ENCODE measurements at regions not wholly inside any gene's neighbourhood (a gene's known extent, or its start where the extent isn't known, plus 50 kb on each side); places are given as distances from the start of the nearest gene placed in this dataset.

GRCh38 chr6:113340371-113340770 lies 516.8 kb upstream of the MARCKS start:
- no peak for DNase-seq
- no peaks in the 10 kb centered on the region for H3K4me1 ChIP-seq (ENCODE audit: control insufficient read depth, insufficient read depth, low read depth, low read length)
- H2AFZ ChIP-seq (ENCODE audit: low read depth, low read length) = no peak overlapping the region
- no peaks in the 10 kb centered on the region for H3K36me3 ChIP-seq (ENCODE audit: control insufficient read depth in 1 of 2, insufficient read depth in 2 of 2, low read depth in 1 of 2, low read length in 2 of 2)
- no peak overlapping the region for H2AK5ac ChIP-seq (ENCODE audit: low read length, severe bottlenecking)
- H3K9ac ChIP-seq (ENCODE audit: low read length) = no peak overlapping the region
- H3K4ac ChIP-seq (ENCODE audit: low read depth in 1 of 2, low read length in 2 of 2) = no peak overlapping the region
- no peaks in the 10 kb centered on the region for H3K9me3 ChIP-seq (ENCODE audit: control insufficient read depth, low read length)
- no peak overlapping the region for H4K91ac ChIP-seq (ENCODE audit: low read length)
- no peak overlapping the region for H2BK15ac ChIP-seq (ENCODE audit: low read depth, poor library complexity, severe bottlenecking)
- no peak overlapping the region for H3K4me2 ChIP-seq (ENCODE audit: low read length, poor library complexity, severe bottlenecking)
- no peak overlapping the region for H2BK12ac ChIP-seq (ENCODE audit: low read length in 2 of 2)
- no peaks in the 10 kb centered on the region for H3K27me3 ChIP-seq (ENCODE audit: control insufficient read depth in 1 of 2, insufficient read depth in 1 of 2, low read length in 2 of 2)
- H2BK5ac ChIP-seq (ENCODE audit: low read depth, low read length, poor library complexity, severe bottlenecking) = no peak overlapping the region
- WGBS = 93% methylated on average over 4 of the region's 4 CpGs
- no peak overlapping the region for H3K14ac ChIP-seq (ENCODE audit: low read length in 2 of 2)
- no peak overlapping the region for H2BK120ac ChIP-seq (ENCODE audit: low read depth, low read length)
- H3K23ac ChIP-seq (ENCODE audit: low read length in 2 of 2) = no peak overlapping the region
- H3K79me1 ChIP-seq (replicated peaks; ENCODE audit: low read length, poor library complexity, severe bottlenecking) = no peaks in the 10 kb centered on the region
- no peak overlapping the region for H3K4me3 ChIP-seq (ENCODE audit: insufficient read depth in 1 of 2, low read depth in 1 of 2, low read length in 2 of 2)
- H4K8ac ChIP-seq (ENCODE audit: low read length) = no peak overlapping the region
- no peak overlapping the region for H3K27ac ChIP-seq (ENCODE audit: low read length, poor library complexity, severe bottlenecking)
- H3K18ac ChIP-seq (ENCODE audit: low read depth in 1 of 2, low read length in 2 of 2) = no peak overlapping the region

DNA sequence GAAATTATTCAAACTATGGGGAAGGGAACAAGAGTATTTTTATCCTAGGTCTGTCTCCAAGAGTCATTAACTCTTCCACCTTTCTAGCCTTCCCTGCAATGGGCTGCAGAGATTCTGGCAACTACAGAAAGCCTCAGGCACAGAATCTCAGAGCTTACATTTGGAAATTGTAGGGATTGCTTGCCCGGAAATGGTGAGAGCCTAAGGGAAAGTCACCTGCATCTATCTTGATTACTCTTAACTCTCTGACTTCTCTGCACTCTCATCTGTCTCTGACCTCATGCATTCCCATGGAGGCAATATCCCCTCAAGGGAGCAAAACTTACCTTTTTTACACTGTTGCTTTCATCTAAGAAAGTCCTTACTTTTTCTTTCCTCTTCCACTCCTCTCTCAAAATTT lies 513.2 kb upstream of the MARCKS start:
- Histone ChIP-seq H3K14ac (ENCODE audit: low read length in 2 of 2) (no peak overlapping the region), H3K23ac (ENCODE audit: low read length in 2 of 2) (no peak overlapping the region), H4K8ac (ENCODE audit: low read length) (no peak overlapping the region), H2BK12ac (ENCODE audit: low read length in 2 of 2) (no peak overlapping the region), H2AK5ac (ENCODE audit: low read length, severe bottlenecking) (no peak overlapping the region), H3K36me3 (ENCODE audit: control insufficient read depth in 1 of 2, insufficient read depth in 2 of 2, low read depth in 1 of 2, low read length in 2 of 2) (no peaks in the 10 kb centered on the region), H3K9me3 (ENCODE audit: control insufficient read depth, low read length) (no peaks in the 10 kb centered on the region), H2BK5ac (ENCODE audit: low read depth, low read length, poor library complexity, severe bottlenecking) (no peak overlapping the region), H3K4me1 (ENCODE audit: control insufficient read depth, insufficient read depth, low read depth, low read length) (no peaks in the 10 kb centered on the region), H3K27ac (ENCODE audit: low read length, poor library complexity, severe bottlenecking) (no peak overlapping the region), H3K27me3 (ENCODE audit: control insufficient read depth in 1 of 2, insufficient read depth in 1 of 2, low read length in 2 of 2) (no peaks in the 10 kb centered on the region), H3K18ac (ENCODE audit: low read depth in 1 of 2, low read length in 2 of 2) (no peak overlapping the region), H3K4ac (ENCODE audit: low read depth in 1 of 2, low read length in 2 of 2) (no peak overlapping the region), H3K4me3 (ENCODE audit: insufficient read depth in 1 of 2, low read depth in 1 of 2, low read length in 2 of 2) (no peak overlapping the region), H3K4me2 (ENCODE audit: low read length, poor library complexity, severe bottlenecking) (no peak overlapping the region), H3K79me1 (replicated peaks; ENCODE audit: low read length, poor library complexity, severe bottlenecking) (no peaks in the 10 kb centered on the region), H4K91ac (ENCODE audit: low read length) (no peak overlapping the region), H2AFZ (ENCODE audit: low read depth, low read length) (no peak overlapping the region), H3K9ac (ENCODE audit: low read length) (no peak overlapping the region), H2BK120ac (ENCODE audit: low read depth, low read length) (no peak overlapping the region), H2BK15ac (ENCODE audit: low read depth, poor library complexity, severe bottlenecking) (no peak overlapping the region)
- 100% methylated on average over 1 of the region's 1 CpG for WGBS
- no peak for DNase-seq

- no peaks in the 10 kb centered on the region for H3K9me3 ChIP-seq (ENCODE audit: control insufficient read depth, low read length)
- H2BK5ac ChIP-seq (ENCODE audit: low read depth, low read length, poor library complexity, severe bottlenecking) = no peak overlapping the region
- WGBS = 69% methylated on average over 2 of the region's 2 CpGs
- no peak overlapping the region for H4K91ac ChIP-seq (ENCODE audit: low read length)
- peak overlapping the region; percentile 27 for H4K8ac ChIP-seq (ENCODE audit: low read length)
- DNase-seq = no peak
- H3K4me1 ChIP-seq (ENCODE audit: control insufficient read depth, insufficient read depth, low read depth, low read length) = no peaks in the 10 kb centered on the region
- no peak overlapping the region for H2BK15ac ChIP-seq (ENCODE audit: low read depth, poor library complexity, severe bottlenecking)
- H3K27ac ChIP-seq (ENCODE audit: low read length, poor library complexity, severe bottlenecking) = no peak overlapping the region
- no peak overlapping the region for H2AFZ ChIP-seq (ENCODE audit: low read depth, low read length)
- H3K4ac ChIP-seq (ENCODE audit: low read depth in 1 of 2, low read length in 2 of 2) = no peak overlapping the region
- H3K27me3 ChIP-seq (ENCODE audit: control insufficient read depth in 1 of 2, insufficient read depth in 1 of 2, low read length in 2 of 2) = no peaks in the 10 kb centered on the region
- no peak overlapping the region for H3K4me3 ChIP-seq (ENCODE audit: insufficient read depth in 1 of 2, low read depth in 1 of 2, low read length in 2 of 2)
- H3K4me2 ChIP-seq (ENCODE audit: low read length, poor library complexity, severe bottlenecking) = no peak overlapping the region
- peak overlapping the region; percentile 11 to 28 for H3K18ac ChIP-seq (ENCODE audit: low read depth in 1 of 2, low read length in 2 of 2)
- H2AK5ac ChIP-seq (ENCODE audit: low read length, severe bottlenecking) = no peak overlapping the region
- H3K79me1 ChIP-seq (replicated peaks; ENCODE audit: low read length, poor library complexity, severe bottlenecking) = no peaks in the 10 kb centered on the region
- H2BK120ac ChIP-seq (ENCODE audit: low read depth, low read length) = no peak overlapping the region
- H3K9ac ChIP-seq (ENCODE audit: low read length) = no peak overlapping the region
- H2BK12ac ChIP-seq (ENCODE audit: low read length in 2 of 2) = no peak overlapping the region
- no peaks in the 10 kb centered on the region for H3K36me3 ChIP-seq (ENCODE audit: control insufficient read depth in 1 of 2, insufficient read depth in 2 of 2, low read depth in 1 of 2, low read length in 2 of 2)
- H3K14ac ChIP-seq (ENCODE audit: low read length in 2 of 2) = no peak overlapping the region
- no peak overlapping the region for H3K23ac ChIP-seq (ENCODE audit: low read length in 2 of 2)
Measured at GRCh38 chr6:113344969-113345368, 512.2 kb upstream of the MARCKS start.

- Histone ChIP-seq H2AFZ (ENCODE audit: low read depth, low read length) (no peak overlapping the region), H2BK5ac (ENCODE audit: low read depth, low read length, poor library complexity, severe bottlenecking) (no peak overlapping the region), H2BK12ac (ENCODE audit: low read length in 2 of 2) (no peak overlapping the region), H4K91ac (ENCODE audit: low read length) (no peak overlapping the region), H3K14ac (ENCODE audit: low read length in 2 of 2) (no peak overlapping the region), H3K18ac (ENCODE audit: low read depth in 1 of 2, low read length in 2 of 2) (no peak overlapping the region), H4K8ac (ENCODE audit: low read length) (no peak overlapping the region), H3K36me3 (ENCODE audit: control insufficient read depth in 1 of 2, insufficient read depth in 2 of 2, low read depth in 1 of 2, low read length in 2 of 2) (no peaks in the 10 kb centered on the region), H3K23ac (ENCODE audit: low read length in 2 of 2) (no peak overlapping the region), H3K4me3 (ENCODE audit: insufficient read depth in 1 of 2, low read depth in 1 of 2, low read length in 2 of 2) (no peak overlapping the region), H3K9ac (ENCODE audit: low read length) (no peak overlapping the region), H2AK5ac (ENCODE audit: low read length, severe bottlenecking) (no peak overlapping the region), H3K9me3 (ENCODE audit: control insufficient read depth, low read length) (no peaks in the 10 kb centered on the region), H2BK15ac (ENCODE audit: low read depth, poor library complexity, severe bottlenecking) (no peak overlapping the region), H3K4me2 (ENCODE audit: low read length, poor library complexity, severe bottlenecking) (no peak overlapping the region), H3K4me1 (ENCODE audit: control insufficient read depth, insufficient read depth, low read depth, low read length) (no peaks in the 10 kb centered on the region), H3K79me1 (replicated peaks; ENCODE audit: low read length, poor library complexity, severe bottlenecking) (no peaks in the 10 kb centered on the region), H3K27me3 (ENCODE audit: control insufficient read depth in 1 of 2, insufficient read depth in 1 of 2, low read length in 2 of 2) (no peaks in the 10 kb centered on the region), H3K4ac (ENCODE audit: low read depth in 1 of 2, low read length in 2 of 2) (no peak overlapping the region), H3K27ac (ENCODE audit: low read length, poor library complexity, severe bottlenecking) (no peak overlapping the region), H2BK120ac (ENCODE audit: low read depth, low read length) (no peak overlapping the region)
- WGBS = 6% methylated on average over 3 of the region's 3 CpGs
- DNase-seq = peak; percentile 38
Measured at GRCh38 chr6:113347436-113347835, 509.7 kb upstream of the MARCKS start.

Measured in mesenchymal stem cell (in vitro differentiated cells and primary cell).